Spleen (tissue), 11 donors: ENCODE measurements at regions not wholly inside any gene's neighbourhood (a gene's known extent, or its start where the extent isn't known, plus 50 kb on each side); places are given as distances from the start of the nearest gene placed in this dataset.

Experiments used
- DNase-seq: peaks from one replicate; pipeline ENCODE4 v3.0.0-alpha.2; 2020
- H3K27ac ChIP-seq, 8 donors: fragments of 200-600 bp; sonication (generic) in 7 of 8; 1 replicate in 4 of 8; 2 replicates in 4 of 8; pipeline versions ENCODE4 v1.5.0 to v1.8.0; 2016 to 2021; ENCODE audit warnings: inconsistent platforms in 4 of 8, mild to moderate bottlenecking in 4 of 8, moderate library complexity in 1 of 8
- H3K27me3 ChIP-seq, 7 donors: fragments of 200-600 bp; sonication (generic) in 6 of 7; replicated peaks in 1 of 7; 1 replicate in 4 of 7; 2 replicates in 3 of 7; pipeline versions ENCODE4 v1.5.0 to v1.8.0; 2016 to 2021; ENCODE audit warnings: inconsistent platforms in 3 of 7, mild to moderate bottlenecking in 1 of 7
- H3K36me3 ChIP-seq, 6 donors: fragments of 200-600 bp; sonication (generic) in 5 of 6; 1 replicate in 4 of 6; 2 replicates in 2 of 6; pipeline versions ENCODE4 v1.5.0 to v1.8.0; 2016 to 2021; ENCODE audit warnings: inconsistent platforms in 2 of 6
- H3K4me1 ChIP-seq, 6 donors: fragments of 200-600 bp; sonication (generic) in 5 of 6; 1 replicate in 3 of 6; 2 replicates in 3 of 6; pipeline versions ENCODE4 v1.5.0 to v1.8.0; 2016 to 2021; ENCODE audit warnings: inconsistent platforms in 3 of 6
- H3K4me3 ChIP-seq, 8 donors: fragments of 200-600 bp; sonication (generic) in 7 of 8; 1 replicate in 4 of 8; 2 replicates in 4 of 8; pipeline versions ENCODE4 v1.5.0 to v1.8.0; 2016 to 2021; ENCODE audit warnings: inconsistent platforms in 4 of 8, mild to moderate bottlenecking in 4 of 8, moderate library complexity in 2 of 8
- H3K9me3 ChIP-seq, 8 donors: fragments of 200-600 bp; sonication (generic) in 7 of 8; 1 replicate in 4 of 8; 2 replicates in 4 of 8; pipeline versions ENCODE4 v1.5.0 to v1.8.0; 2016 to 2021; ENCODE audit warnings: inconsistent platforms in 4 of 8
- CTCF ChIP-seq, 11 experiments: fragments of 200-600 bp in 7 of 11; fragments of 450-650 bp in 4 of 11; sonication (generic) in 4 of 11; IDR thresholded peaks in 8 of 11; conservative IDR thresholded peaks in 3 of 11; 1 replicate in 7 of 11; 2 replicates in 4 of 11; pipeline versions ENCODE4 v1.4.0 to v1.8.0; 2016 to 2021; ENCODE audit warnings: antibody characterized with exemption in 11 of 11, inconsistent platforms in 4 of 11, mild to moderate bottlenecking in 1 of 11
- POLR2A ChIP-seq, 3 donors: fragments of 450-650 bp; IDR thresholded peaks; one replicate each; pipeline ENCODE4 v1.5.1; 2017; ENCODE audit warnings: antibody characterized with exemption in 3 of 3, mild to moderate bottlenecking in 1 of 3
- POLR2AphosphoS5 ChIP-seq, 3 donors: sonication (generic); formaldehyde crosslinking; IDR thresholded peaks; one replicate each; pipeline ENCODE4 v1.5.1; 2017; ENCODE audit warnings: antibody characterized with exemption in 3 of 3
- WGBS, 5 donors: extraction: QIAGEN DNeasy Blood & Tissue Kit in 3 of 5; methylation state at CpG; one replicate each; pipeline versions ENCODE4 v1.1.5 to v1.1.7; 2013 to 2018; 5-methylcytosine and 5-hydroxymethylcytosine counted together
- intact Hi-C: fragments of 100-400 bp; cut with DNase I; formaldehyde crosslinking; loops from one replicate; pipeline ENCODE4 v1.15.0; 2023; ENCODE audit warnings: low total_unique reads
- donor health status: healthy with polysubstance abuse.
- donor health status: DM: no; HTN: no; CAD: no; lungs with moderate emphysema.
- donor health status: DM: no; HTN: no; CAD: no.
- donor health status: Bipolar disorder and iron deficiency.
- donor health status: healthy.
- donor health status: DM: no; HTN: no; CAD: no.
- donor health status: DM: yes; HTN: yes; CAD: no.

DNA sequence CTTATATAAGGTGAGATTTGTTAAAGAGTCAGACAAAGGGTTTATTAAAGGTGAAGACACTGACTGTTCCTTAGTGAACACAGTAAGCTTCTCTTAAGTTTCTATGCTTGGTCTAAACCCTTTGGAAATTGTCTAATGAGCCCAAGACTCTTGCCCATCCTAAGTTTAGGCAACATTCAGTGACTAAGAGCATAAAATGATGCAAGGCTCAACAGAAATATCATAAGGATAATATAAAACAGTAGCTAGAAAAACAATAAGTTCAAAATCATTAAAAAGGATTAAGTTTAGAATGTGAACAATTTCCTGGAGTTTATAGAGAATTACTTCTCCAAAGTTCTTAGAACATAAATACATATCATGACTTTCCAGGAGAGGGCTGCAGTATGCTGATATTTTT is 108.9 kb upstream of the PDC start:
- Histone ChIP-seq H3K27me3 (no peaks in the 10 kb centered on the region), H3K27ac (no peak overlapping the region), H3K9me3 (no peaks in the 10 kb centered on the region), H3K36me3 (no peaks in the 10 kb centered on the region), H3K4me3 (no peak overlapping the region), H3K4me1 (peaks cover 0 to 2% (median 0%) of the 10 kb centered on the region in 6 donors)
- TF ChIP-seq CTCF (IDR thresholded peaks at IDR 0.05 in 8 of 11, conservative IDR thresholded peaks at IDR 0.05 in 3 of 11) = no peak
- TF ChIP-seq POLR2A (IDR thresholded peaks at IDR 0.05) = no peak
- TF ChIP-seq POLR2AphosphoS5 (IDR thresholded peaks at IDR 0.05) = no peak
- DNase-seq = no peak
- intact Hi-C loops = no loop called here

DNA sequence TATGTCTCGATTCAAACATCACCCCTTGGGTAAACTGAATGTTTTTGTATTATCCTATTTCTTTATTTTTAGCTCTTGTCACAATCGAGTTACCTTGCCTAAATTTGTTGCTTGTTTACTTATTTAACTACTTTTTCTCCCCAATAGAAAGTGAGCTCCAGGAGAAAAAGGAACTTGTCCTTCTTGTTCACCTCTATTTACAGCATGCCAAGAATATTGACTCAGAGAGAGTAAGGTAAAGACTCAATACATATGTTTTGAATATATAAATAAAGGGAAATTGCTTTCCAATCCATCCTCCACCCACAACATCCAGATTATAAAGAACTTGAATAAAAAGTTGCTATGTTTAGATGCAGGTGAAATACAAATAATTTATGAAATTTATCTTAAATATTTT is 107.3 kb upstream of the PDC start:
- intact Hi-C loops = no loop called here
- no peak for DNase-seq
- no peak for TF ChIP-seq CTCF (IDR thresholded peaks at IDR 0.05 in 8 of 11, conservative IDR thresholded peaks at IDR 0.05 in 3 of 11)
- no peak for TF ChIP-seq POLR2AphosphoS5 (IDR thresholded peaks at IDR 0.05)
- Histone ChIP-seq H3K27ac (no peak overlapping the region), H3K36me3 (no peaks in the 10 kb centered on the region), H3K9me3 (no peaks in the 10 kb centered on the region), H3K4me1 (no peaks in the 10 kb centered on the region), H3K27me3 (no peaks in the 10 kb centered on the region), H3K4me3 (no peak overlapping the region)
- 65 to 78% (median 73%) methylated on average over 2 of the region's 2 CpGs for WGBS, 5 donors

- TF ChIP-seq POLR2AphosphoS5 (IDR thresholded peaks at IDR 0.05) (no peak), POLR2A (IDR thresholded peaks at IDR 0.05) (no peak), CTCF (IDR thresholded peaks at IDR 0.05 in 8 of 11, conservative IDR thresholded peaks at IDR 0.05 in 3 of 11) (no peak)
- WGBS, 5 donors = 51 to 70% (median 63%) methylated on average over 3 of the region's 3 CpGs
- intact Hi-C loops = no loop called here
Measured at GRCh38 chr1:186566140-186566855, 105.4 kb upstream of the PDC start.

DNA sequence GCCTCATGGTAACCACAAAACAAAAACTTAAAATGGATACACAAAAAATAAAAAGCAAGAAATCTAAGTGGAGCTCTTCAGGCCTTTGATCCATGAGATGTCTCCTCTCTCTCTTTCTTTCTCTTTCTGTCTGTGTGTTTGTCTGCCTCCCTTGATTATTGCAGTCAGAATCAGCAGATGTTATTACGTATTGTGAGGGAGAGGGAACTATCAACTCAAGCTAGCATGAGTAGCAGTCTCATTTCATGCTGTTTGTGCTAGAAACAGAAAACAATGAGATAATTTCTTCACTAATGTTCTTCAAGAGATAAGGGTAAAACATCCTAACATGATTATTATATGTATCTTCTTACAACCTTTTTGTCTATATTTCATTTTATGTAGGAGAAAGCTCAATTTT is 103.7 kb upstream of the PDC start:
- no peak overlapping the region for H3K27ac ChIP-seq
- no peaks in the 10 kb centered on the region for H3K27me3 ChIP-seq
- 69 to 84% (median 74%) methylated on average over 1 of the region's 1 CpG for WGBS, 5 donors
- H3K36me3 ChIP-seq = no peaks in the 10 kb centered on the region
- TF ChIP-seq POLR2A (IDR thresholded peaks at IDR 0.05) = no peak
- no peak for TF ChIP-seq CTCF (IDR thresholded peaks at IDR 0.05 in 8 of 11, conservative IDR thresholded peaks at IDR 0.05 in 3 of 11)
- no peak for TF ChIP-seq POLR2AphosphoS5 (IDR thresholded peaks at IDR 0.05)
- no peak for DNase-seq
- no peaks in the 10 kb centered on the region for H3K9me3 ChIP-seq
- H3K4me1 ChIP-seq = no peaks in the 10 kb centered on the region
- H3K4me3 ChIP-seq = no peak overlapping the region
- intact Hi-C loops = no loop called here

More at GRCh38 chr1:186566140-186566855, 105.4 kb upstream of the PDC start:
- no peak for DNase-seq
- no peaks in the 10 kb centered on the region for H3K36me3 ChIP-seq
- H3K27ac ChIP-seq = no peak overlapping the region
- no peak overlapping the region for H3K4me3 ChIP-seq
- no peaks in the 10 kb centered on the region for H3K9me3 ChIP-seq
- H3K4me1 ChIP-seq = no peaks in the 10 kb centered on the region
- H3K27me3 ChIP-seq = no peaks in the 10 kb centered on the region
